ENCODE measurements at regions not wholly inside any gene's neighbourhood (a gene's known extent, or its start where the extent isn't known, plus 50 kb on each side); places are given as distances from the start of the nearest gene placed in this dataset.
"Not testable (repeated sequence)": the region's sequence is repeated elsewhere in the genome, so short reads cannot be mapped to it uniquely, and the experiment has no call there.

DNA sequence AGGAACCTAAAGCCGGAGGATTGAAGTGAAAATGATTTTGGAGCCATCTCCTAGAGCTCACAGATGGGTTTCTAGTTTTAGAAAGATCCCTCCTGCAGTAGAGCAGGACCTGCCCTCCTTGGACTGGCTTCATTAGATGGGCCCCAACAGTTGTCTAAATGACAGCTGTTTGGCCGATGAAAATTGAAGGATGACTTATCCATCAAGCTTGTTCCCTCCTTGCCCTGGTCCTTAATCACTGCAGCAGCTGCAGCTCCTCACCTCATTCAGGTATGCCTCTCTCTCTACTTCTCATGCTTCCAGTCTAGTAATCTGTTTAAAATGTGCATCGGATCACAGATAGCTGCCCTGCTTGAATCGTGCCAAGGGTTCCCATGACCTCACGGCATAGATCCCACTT lies 677.6 kb downstream of the BCL11A start:
- no peak for DNase-seq (ENCODE audit: low read depth)

- no peak for DNase-seq (ENCODE audit: low read depth)
Measured at GRCh38 chr2:59874971-59875755, 678.3 kb downstream of the BCL11A start.

DNA sequence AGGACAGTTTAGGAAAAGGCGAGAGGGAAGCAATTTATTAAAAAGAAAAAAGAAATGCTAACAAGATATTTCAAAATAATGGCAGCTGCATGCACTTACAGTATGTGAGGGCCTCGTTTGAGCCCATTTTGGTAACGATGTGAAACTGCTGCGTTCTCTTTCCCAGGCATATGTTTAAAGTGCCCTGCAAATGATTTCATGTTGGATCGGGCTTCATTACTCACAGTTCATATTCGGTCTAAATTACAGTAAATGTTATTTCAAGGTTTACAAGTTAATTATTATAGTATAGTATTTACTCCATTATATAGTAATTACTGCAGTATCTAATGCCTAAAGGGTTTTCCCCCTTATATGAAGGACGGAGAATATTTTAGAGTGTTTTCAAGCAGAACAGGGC lies 679.1 kb downstream of the BCL11A start:
- no peak for DNase-seq (ENCODE audit: low read depth)

DNA sequence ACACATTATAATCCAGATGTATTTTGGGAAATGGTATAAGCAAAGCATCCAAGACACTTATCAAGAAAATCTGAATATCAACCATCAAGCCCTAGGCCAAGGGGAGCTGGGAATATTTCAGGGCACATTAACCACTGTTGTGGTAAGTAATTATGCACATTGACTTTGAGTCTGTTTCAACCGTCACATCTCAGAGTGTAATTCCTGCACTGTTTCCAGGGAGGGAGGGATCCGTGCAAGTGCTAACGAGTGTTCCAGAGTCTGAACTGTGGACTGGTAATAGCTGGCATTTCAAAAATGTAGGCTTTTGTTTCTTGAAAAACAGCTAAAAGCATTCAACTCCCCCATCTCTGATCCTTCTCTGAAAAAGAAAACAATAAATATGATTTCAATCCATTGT lies 681.6 kb downstream of the BCL11A start:
- DNase-seq (ENCODE audit: low read depth) = no peak

DNA sequence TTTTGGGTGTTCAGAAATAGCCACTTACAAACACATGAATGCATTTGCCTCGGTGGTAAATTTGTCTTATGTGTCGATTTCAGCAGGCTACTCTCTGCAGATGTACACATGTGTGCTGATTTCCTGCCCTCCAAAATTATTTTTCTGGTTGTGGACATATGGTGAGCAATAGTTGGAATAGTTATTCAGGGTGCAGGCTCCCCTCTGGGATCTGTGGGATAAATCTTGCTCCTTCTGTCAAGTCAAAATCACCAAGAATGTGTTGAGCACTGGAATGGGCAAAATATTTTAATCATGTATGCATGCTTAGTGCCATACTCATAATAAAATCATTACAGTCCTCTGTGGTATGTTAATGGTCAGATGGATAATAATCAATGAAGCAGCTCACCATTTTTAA lies 684.5 kb downstream of the BCL11A start:
- no peak for DNase-seq (ENCODE audit: low read depth)

DNA sequence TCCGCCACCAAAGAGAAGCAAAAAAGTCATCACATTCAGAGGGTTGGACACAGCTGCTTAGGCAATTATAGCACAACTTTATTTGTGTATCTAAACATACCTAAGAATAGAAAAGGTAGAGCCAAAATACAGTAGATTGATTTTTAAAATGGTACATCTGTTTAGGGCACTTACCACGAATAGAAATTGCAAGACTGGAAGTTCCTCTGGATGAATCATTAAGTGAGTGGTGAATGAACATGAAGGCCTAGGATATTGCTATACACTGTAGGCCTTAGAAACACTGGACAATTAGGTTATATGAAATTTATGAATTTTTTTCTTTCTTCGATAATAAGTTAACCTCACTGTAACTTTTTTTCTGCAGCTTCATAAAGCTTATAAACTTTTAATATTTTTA lies 687.0 kb downstream of the BCL11A start:
- DNase-seq (ENCODE audit: low read depth) = no peak

DNA sequence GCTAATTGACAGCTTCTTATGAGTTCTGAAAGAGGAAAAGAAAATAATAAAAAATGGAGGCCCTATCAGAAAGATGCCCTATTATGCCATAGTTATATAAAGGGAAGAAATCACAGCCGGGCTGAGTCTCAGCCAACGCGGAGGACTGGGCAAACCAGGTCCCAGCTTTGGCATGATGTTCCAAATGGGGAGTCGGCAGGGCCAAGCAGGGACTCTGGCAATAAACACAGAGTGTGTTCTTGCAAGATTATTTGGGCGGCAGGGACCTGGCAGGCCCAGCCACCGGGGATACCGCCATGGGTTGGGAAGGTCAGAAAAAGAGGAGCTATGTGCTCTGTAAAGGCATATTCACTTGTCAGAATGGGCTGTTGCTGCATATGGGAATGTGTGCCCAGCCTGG lies 694.9 kb downstream of the BCL11A start:
- DNase-seq (ENCODE audit: low read depth) = no peak

- no peak for DNase-seq (ENCODE audit: low read depth)
Measured at GRCh38 chr2:59857109-59857508, 696.3 kb downstream of the BCL11A start.

- no peak for DNase-seq (ENCODE audit: low read depth)
Measured at GRCh38 chr2:59856391-59856790, 697.1 kb downstream of the BCL11A start.

- no peak for DNase-seq (ENCODE audit: low read depth)
Measured at GRCh38 chr2:59853032-59853431, 700.4 kb downstream of the BCL11A start.

- no peak for DNase-seq (ENCODE audit: low read depth)
Measured at GRCh38 chr2:59851836-59852475, 701.5 kb downstream of the BCL11A start.

DNA sequence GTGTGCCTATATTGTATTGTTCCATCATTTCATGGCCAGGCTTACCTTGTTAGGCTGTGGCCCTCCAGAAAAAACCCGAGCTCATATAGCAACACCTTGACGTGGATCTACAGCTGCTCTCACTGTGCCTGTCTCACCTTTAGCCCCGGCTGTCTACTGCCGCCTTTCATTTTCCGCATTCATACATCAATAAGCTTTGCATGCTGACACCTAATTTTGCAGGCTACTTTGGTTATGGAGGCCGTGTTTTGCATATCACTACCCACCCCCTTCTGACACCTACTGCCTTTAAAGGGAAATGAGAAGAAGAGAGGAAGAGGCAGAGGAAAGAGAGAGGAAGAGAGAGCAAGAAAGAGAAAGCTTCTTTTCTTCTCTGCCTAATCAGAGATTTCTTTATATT lies 702.9 kb downstream of the BCL11A start:
- no peak for DNase-seq (ENCODE audit: low read depth)

- DNase-seq (ENCODE audit: low read depth) = no peak
Measured at GRCh38 chr2:59833941-59834340, 719.5 kb downstream of the BCL11A start.

- no peak for DNase-seq (ENCODE audit: low read depth)
Measured at GRCh38 chr2:59830601-59831000, 722.9 kb downstream of the BCL11A start.

- DNase-seq (ENCODE audit: low read depth) = no peak
Measured at GRCh38 chr2:59827677-59828076, 725.8 kb downstream of the BCL11A start.

- no peak for DNase-seq (ENCODE audit: low read depth)
Measured at GRCh38 chr2:59826177-59826576, 727.3 kb downstream of the BCL11A start.

DNA sequence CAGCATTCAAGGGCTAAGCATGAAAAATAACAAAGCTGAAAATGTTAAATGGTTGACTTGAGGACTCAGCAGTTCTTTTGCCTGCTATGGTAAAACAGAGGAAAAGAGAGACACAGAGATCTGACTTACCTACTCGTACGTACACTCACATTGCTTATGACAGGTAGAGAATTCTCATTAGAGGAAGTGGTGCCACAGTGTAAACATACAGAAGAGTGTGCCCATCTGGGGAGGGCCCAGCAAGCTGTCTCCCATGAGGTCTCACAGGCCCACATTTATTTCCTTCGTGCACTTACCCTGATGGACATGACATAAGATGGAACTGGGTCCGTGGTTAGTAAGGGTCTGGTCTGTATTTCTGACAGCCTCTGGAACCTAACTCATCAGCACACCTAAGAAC lies 729.1 kb downstream of the BCL11A start:
- no peak for DNase-seq (ENCODE audit: low read depth)

GRCh38 chr2:59816075-59816474 lies 737.4 kb downstream of the BCL11A start:
- DNase-seq (ENCODE audit: low read depth) = no peak

DNA sequence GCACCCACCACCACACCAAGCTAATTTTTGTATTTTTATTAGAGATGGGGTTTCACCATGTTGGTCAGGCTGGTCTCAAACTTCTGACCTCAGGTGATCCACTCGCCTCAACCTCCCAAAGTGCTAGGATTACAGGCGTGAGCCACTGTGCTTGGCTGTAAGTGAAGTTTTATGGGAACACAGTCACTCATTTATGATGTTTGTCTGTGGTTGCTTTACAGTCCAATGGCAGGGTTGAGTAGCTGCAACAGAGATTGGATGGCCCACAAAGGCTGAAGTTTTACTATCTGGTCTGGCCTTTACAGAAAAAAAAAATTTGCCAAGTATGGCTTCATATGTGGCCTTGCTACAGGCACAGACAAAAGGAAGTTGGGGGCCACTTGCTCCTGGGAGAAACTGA lies 743.2 kb downstream of the BCL11A start:
- not testable (repeated sequence) for DNase-seq (ENCODE audit: low read depth)

GRCh38 chr2:59806486-59806885 lies 747.0 kb downstream of the BCL11A start:
- DNase-seq (ENCODE audit: low read depth) = no peak

DNA sequence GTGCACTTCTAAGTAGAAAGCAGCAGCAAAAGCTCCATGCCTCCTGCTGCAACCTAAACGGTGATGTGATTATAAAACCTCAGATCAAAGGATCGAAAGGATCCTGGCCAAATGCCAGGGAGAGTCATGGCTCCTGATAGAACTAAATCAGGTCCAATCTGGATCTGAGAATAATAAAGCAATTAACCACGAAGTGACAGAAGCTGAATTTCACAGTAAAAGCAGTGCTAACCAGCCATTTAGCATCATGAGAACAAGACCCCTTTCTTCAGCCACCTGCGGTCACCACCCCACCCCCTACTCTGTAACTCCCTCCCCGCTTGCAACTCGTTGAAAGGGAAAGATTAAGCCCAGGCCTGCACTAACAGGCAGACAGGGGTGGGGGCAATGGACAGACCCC lies 748.7 kb downstream of the BCL11A start:
- DNase-seq (ENCODE audit: low read depth) = no peak

GRCh38 chr2:59803586-59803985 lies 749.9 kb downstream of the BCL11A start:
- DNase-seq (ENCODE audit: low read depth) = no peak

DNA sequence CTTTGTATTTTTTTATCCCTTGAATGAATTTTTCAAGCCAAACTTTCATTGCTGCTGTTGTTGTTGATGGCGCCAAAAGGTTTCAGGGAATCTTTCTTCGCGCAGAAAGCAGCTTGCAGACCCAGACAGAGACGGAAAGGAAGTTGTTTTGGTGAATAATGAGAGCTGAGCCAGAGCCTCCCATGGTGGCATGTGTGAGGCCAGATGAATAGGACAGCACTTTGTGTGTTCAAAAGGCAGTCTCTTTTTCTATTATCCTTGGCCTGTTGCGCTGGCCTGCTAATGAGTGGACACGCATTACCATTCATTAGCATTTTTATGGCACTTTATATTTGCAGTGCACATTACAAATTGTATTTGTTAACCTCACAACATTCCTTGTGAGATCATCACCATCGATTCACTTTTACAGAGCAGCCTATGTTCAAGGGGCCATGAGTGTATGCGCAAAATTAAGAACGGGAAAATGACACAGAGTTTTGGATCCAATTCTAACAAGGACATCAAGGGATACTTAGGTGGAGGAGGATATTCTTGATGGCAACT lies 754.7 kb downstream of the BCL11A start:
- no peak for DNase-seq (ENCODE audit: low read depth)
